IPS-NIHi11 (cell line): ENCODE measurements at regions not wholly inside any gene's neighbourhood (a gene's known extent, or its start where the extent isn't known, plus 50 kb on each side); places are given as distances from the start of the nearest gene placed in this dataset.
A peak's percentile ranks its signal among the peaks of the same experiment; 100 is the strongest.
"Not testable (repeated sequence)": the region's sequence is repeated elsewhere in the genome, so short reads cannot be mapped to it uniquely, and the experiment has no call there.

ENCODE experiments used
- DNase-seq: peaks from one replicate; pipeline ENCODE4 v3.0.0; 2012; ENCODE audit warnings: mixed read lengths, low spot score

DNA sequence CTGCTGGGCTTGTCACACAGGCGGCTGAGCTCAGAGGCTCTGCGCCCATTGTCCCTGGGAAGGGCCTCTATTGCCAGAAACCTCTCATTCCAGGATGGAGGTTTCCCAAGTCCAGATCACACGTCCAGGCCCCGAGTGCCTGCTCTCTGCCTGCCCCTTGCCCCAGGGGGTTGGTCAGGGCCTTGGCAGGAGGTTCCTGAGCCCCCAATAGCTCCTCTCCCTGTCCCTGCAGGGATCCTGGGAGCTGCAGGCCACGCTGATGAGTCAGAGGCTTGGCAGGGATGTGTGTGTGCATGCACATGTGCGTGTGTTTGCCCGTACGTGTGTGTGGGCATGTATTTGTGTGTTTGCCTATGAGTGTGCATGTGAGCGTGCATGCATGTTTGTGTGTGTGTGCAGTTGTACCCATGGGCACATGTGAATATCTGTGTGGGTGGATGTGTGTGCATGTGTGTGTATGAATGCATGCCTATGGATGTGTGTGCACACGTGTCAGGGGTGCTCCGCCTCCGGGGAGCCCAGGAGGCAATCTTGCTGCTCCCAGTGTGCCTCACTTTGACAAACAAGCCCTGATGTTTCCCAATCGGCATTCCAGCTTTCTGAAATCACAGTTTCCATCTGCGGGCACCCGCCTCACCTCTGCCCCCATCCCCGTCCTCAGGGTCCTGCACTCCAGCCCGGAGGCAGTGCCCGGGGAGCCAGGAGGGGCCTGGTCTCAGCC is 98.4 kb upstream of the GSE1 start:
- peak; percentile 76 for DNase-seq

GRCh38 chr16:85515319-85515745 is 97.8 kb upstream of the GSE1 start:
- no peak for DNase-seq

DNA sequence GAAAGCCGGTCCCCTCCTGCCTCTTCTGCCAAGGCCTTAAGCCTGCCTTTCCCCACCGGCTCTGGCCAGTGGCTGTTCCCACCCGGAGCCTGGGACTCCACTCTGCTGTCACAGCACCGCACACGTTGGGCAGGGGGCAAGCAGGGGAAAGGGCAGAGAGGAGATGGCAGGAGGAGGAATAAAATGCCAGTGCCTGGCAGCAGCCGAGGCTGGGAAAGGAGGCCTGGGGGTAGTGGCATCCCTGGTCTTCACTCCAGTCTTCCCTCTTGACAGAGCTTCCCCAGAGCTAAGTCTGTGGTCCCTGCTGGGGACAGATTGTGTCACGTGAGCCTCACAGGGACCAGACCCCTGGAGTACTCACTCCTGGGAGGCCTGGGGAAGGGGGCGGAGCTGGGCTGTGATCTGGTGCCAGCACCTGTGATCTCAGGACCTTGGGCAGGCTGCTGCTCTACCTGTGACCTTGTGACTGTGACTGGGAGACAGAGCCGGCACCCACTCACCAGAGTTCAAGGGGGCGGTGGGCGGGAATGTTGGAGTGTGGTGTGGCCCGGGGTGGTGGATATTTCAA is 97.2 kb upstream of the GSE1 start:
- DNase-seq, result no peak

DNA sequence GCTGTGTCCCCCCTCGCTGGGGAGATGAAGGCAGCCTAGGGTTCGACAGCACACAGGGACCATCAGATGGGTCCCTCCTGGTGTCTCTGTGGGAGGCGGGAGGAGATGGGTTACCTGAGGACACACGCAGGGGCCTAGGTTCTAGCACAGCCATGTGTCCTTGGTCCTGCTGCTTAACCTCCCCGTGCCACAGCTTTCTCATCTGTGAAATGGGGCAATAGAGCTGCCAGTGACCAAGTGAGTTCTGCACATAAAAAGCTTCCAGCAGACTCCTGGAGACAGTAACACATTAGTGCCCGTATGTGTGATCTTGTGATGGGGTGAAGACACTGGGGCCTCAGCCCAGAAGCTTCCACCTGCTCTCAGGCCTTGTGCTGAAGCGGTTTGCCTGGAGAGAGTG is 96.0 kb upstream of the GSE1 start:
- no peak for DNase-seq

GRCh38 chr16:85517563-85518179 is 95.5 kb upstream of the GSE1 start:
- DNase-seq, result no peak

DNA sequence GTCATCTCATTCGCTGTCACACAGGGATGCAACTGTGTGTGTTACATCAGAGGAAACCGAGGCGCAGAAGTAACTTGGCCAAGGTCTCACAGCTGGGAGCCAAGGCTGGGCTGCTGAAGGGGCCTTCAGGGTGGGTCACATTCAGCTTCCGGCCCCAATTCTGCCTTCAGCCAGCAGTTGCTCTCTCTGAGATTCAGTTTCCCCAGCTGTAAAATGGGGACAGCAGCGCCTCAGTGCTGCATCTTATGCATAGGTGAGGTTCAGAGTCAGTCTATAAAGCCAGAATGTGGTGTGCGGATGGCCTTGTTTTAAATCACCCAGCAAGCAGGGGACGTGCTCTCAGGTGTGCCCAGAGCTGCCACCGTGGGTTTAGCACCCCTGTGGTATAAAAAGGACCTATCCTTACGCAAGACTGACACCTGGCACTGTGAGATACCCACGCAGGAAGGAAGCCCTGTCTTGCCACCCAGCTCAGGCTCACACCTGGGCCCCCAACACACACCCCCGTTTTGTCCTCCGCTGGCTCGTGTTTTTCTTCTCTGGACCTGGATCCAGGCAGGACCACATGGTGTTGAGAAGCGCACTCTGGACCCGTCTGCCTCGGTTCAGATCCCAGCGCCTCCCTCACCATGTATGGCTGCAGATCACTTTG is 94.6 kb upstream of the GSE1 start:
- no peak for DNase-seq

- not testable (repeated sequence) for DNase-seq
These were observed 94.1 kb upstream of the GSE1 start for GRCh38 chr16:85519050-85519440.

DNA sequence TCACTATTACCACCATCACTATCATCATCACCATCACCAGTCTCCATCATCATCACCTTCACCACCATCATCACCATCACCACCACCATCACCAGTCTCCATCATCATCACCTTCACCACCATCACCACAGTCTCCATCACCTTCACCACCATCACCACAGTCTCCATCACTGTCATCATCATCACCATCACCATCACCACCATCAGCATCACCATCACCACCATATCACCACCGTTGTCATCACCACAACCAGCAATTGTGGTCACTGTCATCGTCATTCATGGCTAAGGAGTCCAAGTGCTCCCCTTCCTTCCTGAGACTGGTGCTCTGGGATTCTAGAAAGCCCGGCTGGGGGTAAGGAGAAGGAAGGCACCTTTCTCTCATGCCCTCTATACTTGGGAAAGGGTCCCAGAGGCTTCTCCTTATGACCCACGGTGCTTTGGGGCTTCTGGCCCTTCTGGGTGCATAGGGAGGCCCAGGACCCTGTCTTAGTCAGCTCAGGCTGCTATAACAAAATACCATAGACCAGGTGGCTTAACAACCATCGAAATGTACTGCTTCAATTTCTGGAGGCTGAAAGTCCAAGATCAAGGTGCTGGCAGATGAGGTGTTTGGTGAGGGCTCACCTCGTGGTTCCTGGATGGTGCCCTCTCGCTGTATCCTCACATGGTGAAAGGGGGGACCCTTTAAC is 93.4 kb upstream of the GSE1 start:
- DNase-seq, result no peak

DNA sequence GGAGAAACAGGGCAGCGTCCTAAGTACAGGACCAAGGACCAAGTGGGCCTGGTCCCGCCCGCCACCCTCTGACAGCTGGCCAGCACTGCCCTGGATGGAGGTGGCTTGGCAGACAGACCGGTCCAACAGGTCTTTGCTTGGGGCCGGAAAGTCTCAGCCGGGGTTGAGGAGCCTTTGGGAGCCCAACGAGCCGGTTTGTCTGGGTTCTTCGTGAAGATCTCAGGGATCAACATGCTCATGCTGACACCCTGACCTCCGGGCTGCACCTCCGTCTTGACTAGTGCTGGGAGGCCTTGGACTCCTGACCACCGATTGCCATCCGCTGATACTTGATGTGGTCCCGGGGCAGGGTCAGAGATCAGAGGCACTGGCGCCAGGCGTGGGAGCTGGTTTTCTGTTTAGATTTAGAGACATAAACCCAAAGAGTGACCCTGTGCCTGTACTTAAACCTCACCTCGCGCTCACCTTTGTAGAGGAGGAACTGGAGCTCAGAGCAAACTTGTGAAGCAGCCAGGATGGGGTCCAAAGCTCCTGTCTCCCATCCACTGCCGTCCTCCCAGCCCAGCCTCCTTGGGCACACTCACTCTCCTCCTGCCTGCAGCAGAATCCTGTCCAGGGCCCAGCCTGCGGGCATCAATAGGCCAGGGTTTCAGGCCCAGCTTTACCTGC is 92.1 kb upstream of the GSE1 start:
- no peak for DNase-seq

GRCh38 chr16:85521552-85522307 is 91.4 kb upstream of the GSE1 start:
- no peak for DNase-seq

DNA sequence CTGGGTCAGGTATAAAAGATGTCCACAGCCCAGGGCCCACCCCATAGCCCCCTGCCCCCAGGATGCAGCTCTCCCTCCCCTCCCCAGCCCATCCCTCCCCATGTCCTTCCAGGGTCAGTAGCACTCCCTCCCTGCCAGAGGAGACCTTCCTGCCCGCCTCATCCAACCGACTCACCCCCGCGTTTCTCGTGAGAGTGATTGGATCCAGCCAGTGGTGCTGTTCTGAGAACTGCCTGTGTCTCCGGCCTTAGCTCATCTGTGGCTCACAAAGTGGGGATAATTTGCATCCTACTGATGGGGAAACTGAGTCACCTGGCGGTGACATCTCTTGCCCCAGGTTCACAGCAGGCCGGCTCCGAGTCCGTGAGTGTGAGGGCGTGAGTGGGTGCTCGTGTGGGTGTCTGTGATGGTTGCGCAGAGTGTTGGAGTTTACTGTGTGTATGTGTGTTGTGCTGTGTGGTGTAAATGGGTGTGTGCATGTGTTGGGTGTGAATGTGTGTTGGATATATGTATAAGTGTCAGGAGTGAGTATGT is 90.7 kb upstream of the GSE1 start:
- DNase-seq, result no peak

DNA sequence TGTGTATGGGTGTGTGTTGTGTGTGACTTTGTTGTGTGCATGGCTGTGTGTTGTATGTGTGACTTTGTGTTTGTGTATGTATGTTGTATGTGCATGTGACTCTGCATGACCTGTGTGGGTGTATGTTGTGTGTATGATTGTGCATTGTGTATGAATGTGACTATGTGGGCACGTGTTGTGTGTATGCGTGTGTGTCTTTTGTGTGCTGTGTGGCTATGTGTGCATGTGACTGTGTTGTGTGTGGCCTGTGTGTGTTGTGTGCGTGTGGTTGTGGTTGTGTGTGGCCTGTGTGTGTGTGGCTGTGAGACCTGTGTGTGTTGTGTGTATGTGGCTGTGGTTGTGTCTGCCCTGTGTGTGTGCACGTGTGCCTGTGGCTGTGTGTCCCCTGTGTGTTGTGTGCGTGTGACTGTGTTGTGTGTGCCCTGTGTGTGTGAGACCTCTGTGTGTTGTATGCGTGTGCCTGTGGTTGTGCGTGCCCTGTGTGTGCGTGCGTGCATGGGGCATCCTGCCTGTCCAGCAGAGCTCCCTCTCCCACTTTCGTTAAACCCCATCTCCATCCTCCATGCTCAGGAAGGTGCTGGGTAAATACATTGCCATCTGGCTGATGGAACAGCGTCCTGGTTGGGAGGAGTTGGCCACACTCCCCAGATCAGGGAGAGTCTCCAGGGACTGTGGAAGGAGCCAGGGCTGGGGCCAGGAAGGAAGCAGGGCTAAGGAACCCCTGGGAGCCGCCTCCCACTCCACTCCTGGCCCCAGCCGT is 90.1 kb upstream of the GSE1 start:
- no peak for DNase-seq

GRCh38 chr16:85523602-85524364 is 89.3 kb upstream of the GSE1 start:
- peak; percentile 89 for DNase-seq

DNA sequence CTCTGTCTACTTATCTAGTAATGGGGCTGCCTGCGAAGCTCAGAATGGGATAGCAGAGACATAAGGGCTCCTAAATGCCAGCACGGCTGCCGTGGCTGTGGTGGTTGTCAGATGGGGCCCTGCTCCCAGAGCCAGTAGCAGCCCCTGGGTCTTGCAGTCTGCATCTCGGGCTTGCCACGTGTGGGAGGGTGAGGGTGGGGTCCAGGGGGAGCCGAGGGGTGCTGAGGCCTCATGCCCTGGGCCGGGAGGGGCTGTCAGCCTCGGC is 88.8 kb upstream of the GSE1 start:
- no peak for DNase-seq

GRCh38 chr16:85524630-85525419 is 88.3 kb upstream of the GSE1 start:
- DNase-seq, result no peak

- no peak for DNase-seq
These were observed 87.5 kb upstream of the GSE1 start for GRCh38 chr16:85525420-85526184.

DNA sequence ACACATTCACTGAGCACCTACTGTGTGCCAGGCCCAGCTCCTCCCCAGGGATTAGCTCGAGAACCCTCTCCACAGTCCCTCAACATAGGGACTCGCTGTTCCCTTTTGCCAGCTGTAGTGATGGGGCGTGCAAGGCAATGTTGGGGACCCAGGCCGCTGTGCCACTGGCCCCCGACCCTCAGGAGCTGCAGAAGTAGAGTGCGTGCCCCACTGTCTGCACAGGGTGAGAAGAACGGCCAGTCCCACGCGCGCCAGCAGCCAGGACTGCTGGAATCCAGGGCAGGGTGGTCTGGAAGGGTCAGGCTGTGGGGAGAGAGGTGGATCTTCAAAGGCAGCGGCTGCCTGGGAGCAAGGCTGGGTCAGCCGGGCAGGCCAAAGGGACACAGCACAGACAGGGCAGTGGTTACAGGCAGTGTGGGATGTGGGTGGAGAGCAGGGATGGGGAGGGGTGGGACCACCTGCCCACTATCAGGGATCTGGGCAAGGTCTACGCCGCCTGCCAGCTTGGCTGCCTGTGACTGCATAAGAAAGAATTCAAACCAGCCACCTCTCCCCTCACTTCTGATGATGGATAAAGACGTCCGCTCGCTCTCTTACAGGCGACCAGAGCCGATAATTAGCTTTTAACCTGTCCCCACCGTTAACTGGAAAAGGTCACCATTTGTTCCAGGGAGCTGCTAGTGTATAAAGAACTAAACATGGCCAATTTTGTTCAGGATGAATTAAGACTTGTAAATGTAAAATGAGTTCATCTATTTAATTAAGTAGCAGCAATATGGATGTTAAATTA is 86.7 kb upstream of the GSE1 start:
- DNase-seq, result no peak
